ENCODE measurements at regions not wholly inside any gene's neighbourhood (a gene's known extent, or its start where the extent isn't known, plus 50 kb on each side); places are given as distances from the start of the nearest gene placed in this dataset.
"Not testable (repeated sequence)": the region's sequence is repeated elsewhere in the genome, so short reads cannot be mapped to it uniquely, and the experiment has no call there.

DNA sequence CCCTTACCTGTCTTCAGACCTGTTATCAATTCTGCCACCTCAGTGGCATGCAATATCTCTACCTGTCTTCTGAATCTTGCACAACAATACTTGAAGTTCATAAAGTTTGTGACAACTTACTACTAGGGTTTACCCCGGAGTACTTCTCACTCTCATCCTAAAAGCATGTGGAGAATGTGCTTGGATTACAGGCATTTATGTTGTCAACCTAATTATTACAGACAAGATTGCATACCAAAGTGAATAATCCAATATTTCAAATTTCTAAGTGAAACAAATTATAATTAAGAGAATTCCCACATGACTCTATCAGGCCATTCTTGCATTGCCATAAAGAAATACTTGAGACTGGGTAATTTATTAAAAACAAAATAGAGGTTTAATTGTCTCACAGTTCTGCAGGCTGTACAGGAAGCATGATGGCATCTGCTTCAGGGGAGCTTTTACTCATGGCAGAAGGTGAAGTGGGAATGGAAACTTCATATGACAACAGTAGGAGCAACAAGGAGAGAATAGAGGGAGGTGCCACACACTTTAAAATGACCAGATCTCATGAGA, 661.0 kb upstream of the SPRY2 start:
- TF ChIP-seq, protein P1, sequence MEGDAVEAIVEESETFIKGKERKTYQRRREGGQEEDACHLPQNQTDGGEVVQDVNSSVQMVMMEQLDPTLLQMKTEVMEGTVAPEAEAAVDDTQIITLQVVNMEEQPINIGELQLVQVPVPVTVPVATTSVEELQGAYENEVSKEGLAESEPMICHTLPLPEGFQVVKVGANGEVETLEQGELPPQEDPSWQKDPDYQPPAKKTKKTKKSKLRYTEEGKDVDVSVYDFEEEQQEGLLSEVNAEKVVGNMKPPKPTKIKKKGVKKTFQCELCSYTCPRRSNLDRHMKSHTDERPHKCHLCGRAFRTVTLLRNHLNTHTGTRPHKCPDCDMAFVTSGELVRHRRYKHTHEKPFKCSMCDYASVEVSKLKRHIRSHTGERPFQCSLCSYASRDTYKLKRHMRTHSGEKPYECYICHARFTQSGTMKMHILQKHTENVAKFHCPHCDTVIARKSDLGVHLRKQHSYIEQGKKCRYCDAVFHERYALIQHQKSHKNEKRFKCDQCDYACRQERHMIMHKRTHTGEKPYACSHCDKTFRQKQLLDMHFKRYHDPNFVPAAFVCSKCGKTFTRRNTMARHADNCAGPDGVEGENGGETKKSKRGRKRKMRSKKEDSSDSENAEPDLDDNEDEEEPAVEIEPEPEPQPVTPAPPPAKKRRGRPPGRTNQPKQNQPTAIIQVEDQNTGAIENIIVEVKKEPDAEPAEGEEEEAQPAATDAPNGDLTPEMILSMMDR (conservative IDR thresholded peaks at IDR 0.05; ENCODE audit: low read depth, low read length) = no peak
- TF ChIP-seq EZH2phosphoT487 (IDR thresholded peaks at IDR 0.05; ENCODE audit: borderline replicate concordance, low read length) (no peak), EZH2 (IDR thresholded peaks at IDR 0.05; ENCODE audit: low read length, unreplicated experiment) (no peak)
- no peak overlapping the region for H3K27ac ChIP-seq (ENCODE audit: low read length)

DNA sequence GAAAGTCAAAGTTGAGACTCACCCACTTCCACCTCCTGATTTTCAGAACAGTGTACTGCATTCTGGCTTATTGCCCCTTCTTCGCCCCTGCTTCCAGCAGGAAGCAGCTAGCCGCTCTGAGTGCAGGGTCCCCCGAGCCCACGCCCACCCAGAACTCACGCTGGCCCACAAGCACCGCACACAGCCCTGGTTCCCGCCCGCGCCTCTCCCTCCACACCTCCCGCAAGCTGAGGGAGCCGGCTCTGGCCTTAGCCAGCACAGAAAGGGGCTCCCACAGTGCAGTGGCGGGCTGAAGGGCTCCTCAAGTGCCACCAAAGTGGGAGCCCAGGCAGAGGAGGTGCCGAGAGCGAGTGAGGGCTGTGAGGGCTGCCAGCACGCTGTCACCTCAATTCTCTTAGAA, 657.7 kb upstream of the SPRY2 start:
- H2AFZ ChIP-seq (ENCODE audit: low read length); H3K4me2 ChIP-seq (ENCODE audit: low read length); intact Hi-C loops (cut with micrococcal nuclease); H3K79me2 ChIP-seq (ENCODE audit: low read length); POLR2A ChIA-PET (ENCODE audit: unreplicated experiment); H3K4me3 ChIP-seq (ENCODE audit: low read length); DNase-seq; H3K27ac ChIP-seq (ENCODE audit: low read length); H3F3A ChIP-seq (ENCODE audit: low read length, unreplicated experiment); ATAC-seq; CTCF ChIA-PET; H3K27me3 ChIP-seq (ENCODE audit: low read length); H3K9me3 ChIP-seq (ENCODE audit: low read length); H3K9me2 ChIP-seq (replicated peaks; ENCODE audit: low read length); H3K4me1 ChIP-seq (ENCODE audit: insufficient read depth, low read length); H3K9ac ChIP-seq (ENCODE audit: low read length); BruUV-seq (replicated peaks); H3K36me3 ChIP-seq (ENCODE audit: low read depth, low read length); H4K20me1 ChIP-seq (ENCODE audit: low read length): not testable (repeated sequence)

More for the DNA sequence above, 661.0 kb upstream of the SPRY2 start:
- POLR2A ChIA-PET (ENCODE audit: unreplicated experiment) = no interaction called here
- Histone ChIP-seq H3K9me3 (ENCODE audit: low read length) (0 out of 2 replicates have a peak, but pooled peaks cover 3% of the 10 kb centered on the region), H2AFZ (ENCODE audit: low read length) (no peak overlapping the region), H3K36me3 (ENCODE audit: low read depth, low read length) (no peaks in the 10 kb centered on the region), H3F3A (ENCODE audit: low read length, unreplicated experiment) (no peaks in the 10 kb centered on the region), H3K79me2 (ENCODE audit: low read length) (no peaks in the 10 kb centered on the region), H3K9me2 (replicated peaks; ENCODE audit: low read length) (no peaks in the 10 kb centered on the region), H3K9ac (ENCODE audit: low read length) (no peak overlapping the region), H3K4me3 (ENCODE audit: low read length) (no peak overlapping the region), H3K27me3 (ENCODE audit: low read length) (no peaks in the 10 kb centered on the region), H3K4me1 (ENCODE audit: insufficient read depth, low read length) (no peaks in the 10 kb centered on the region), H3K4me2 (ENCODE audit: low read length) (no peak overlapping the region), H4K20me1 (ENCODE audit: low read length) (no peaks in the 10 kb centered on the region)
- intact Hi-C loops (cut with micrococcal nuclease) = no loop called here
- ATAC-seq = no peak
- no peak for DNase-seq
- BruUV-seq (replicated peaks) = no TSS peak
- CTCF ChIA-PET = no interaction called here

DNA sequence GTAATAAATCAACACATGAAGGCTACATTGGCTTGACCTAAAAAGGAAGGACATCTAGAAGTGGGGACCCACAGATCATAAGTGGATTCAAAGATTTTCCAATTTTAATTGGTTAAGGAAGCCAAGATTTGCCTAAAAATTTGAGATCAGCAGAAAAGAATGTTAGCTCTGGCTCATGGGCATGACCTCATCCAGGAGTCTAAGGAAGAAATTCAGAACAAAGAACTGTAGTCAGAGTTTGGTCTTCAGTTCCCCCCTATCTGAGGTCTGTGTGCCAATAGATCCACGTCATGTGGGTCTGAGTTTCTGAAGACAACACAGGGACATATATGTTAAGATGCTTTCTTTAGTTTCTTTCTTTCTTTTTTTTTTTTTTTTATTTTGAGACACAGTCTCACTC, 648.8 kb upstream of the SPRY2 start:
- no peaks in the 10 kb centered on the region for H4K20me1 ChIP-seq (ENCODE audit: low read length)
- TF ChIP-seq EZH2 (IDR thresholded peaks at IDR 0.05; ENCODE audit: low read length, unreplicated experiment) (no peak), EZH2phosphoT487 (IDR thresholded peaks at IDR 0.05; ENCODE audit: borderline replicate concordance, low read length) (no peak)
- TF ChIP-seq, protein P1 (conservative IDR thresholded peaks at IDR 0.05; ENCODE audit: low read depth, low read length) = no peak
- no peaks in the 10 kb centered on the region for H3F3A ChIP-seq (ENCODE audit: low read length, unreplicated experiment)
- no peaks in the 10 kb centered on the region for H3K4me1 ChIP-seq (ENCODE audit: insufficient read depth, low read length)
- H3K9me2 ChIP-seq (replicated peaks; ENCODE audit: low read length) = no peaks in the 10 kb centered on the region
- no peak overlapping the region for H3K4me3 ChIP-seq (ENCODE audit: low read length)
- intact Hi-C loops (cut with micrococcal nuclease) = no loop called here
- H2AFZ ChIP-seq (ENCODE audit: low read length) = no peak overlapping the region
- DNase-seq (no peak), ATAC-seq (no peak)
- H3K27me3 ChIP-seq (ENCODE audit: low read length) = no peaks in the 10 kb centered on the region
- H3K27ac ChIP-seq (ENCODE audit: low read length) = no peak overlapping the region
- H3K79me2 ChIP-seq (ENCODE audit: low read length) = no peaks in the 10 kb centered on the region
- POLR2A ChIA-PET (ENCODE audit: unreplicated experiment) = no interaction called here
- H3K36me3 ChIP-seq (ENCODE audit: low read depth, low read length) = no peaks in the 10 kb centered on the region
- no peaks in the 10 kb centered on the region for H3K9me3 ChIP-seq (ENCODE audit: low read length)
- H3K4me2 ChIP-seq (ENCODE audit: low read length) = no peak overlapping the region
- BruUV-seq (replicated peaks) = no TSS peak
- CTCF ChIA-PET = no interaction called here
- H3K9ac ChIP-seq (ENCODE audit: low read length) = no peak overlapping the region
